Chondrocyte (in vitro differentiated cells): ENCODE measurements at regions not wholly inside any gene's neighbourhood (a gene's known extent, or its start where the extent isn't known, plus 50 kb on each side); places are given as distances from the start of the nearest gene placed in this dataset.

Experiments used
- DNase-seq: peaks from one replicate; pipeline ENCODE4 v3.0.0; 2021; ENCODE audit warnings: mixed read lengths, low spot score
- H3K27ac Mint-ChIP-seq: one replicate; pipeline ENCODE4 v1.8.0; 2021; ENCODE audit warnings: mild to moderate bottlenecking, moderate library complexity, mixed read lengths; ENCODE audit not compliant: unreplicated experiment
- H3K27me3 Mint-ChIP-seq: 2 replicates; pipeline ENCODE4 v1.8.0; 2021; ENCODE audit warnings: low read depth, mixed read lengths
- H3K36me3 Mint-ChIP-seq: 2 replicates; pipeline ENCODE4 v1.8.0; 2021; ENCODE audit warnings: low read depth, mixed read lengths
- H3K4me1 Mint-ChIP-seq: 2 replicates; pipeline ENCODE4 v1.8.0; 2021; ENCODE audit warnings: low read depth, mild to moderate bottlenecking, mixed read lengths
- H3K4me3 Mint-ChIP-seq: one replicate; pipeline ENCODE4 v1.8.0; 2021; ENCODE audit warnings: mild to moderate bottlenecking, moderate library complexity, mixed read lengths; ENCODE audit not compliant: unreplicated experiment
- H3K9me3 Mint-ChIP-seq: 2 replicates; pipeline ENCODE4 v1.8.0; 2021; ENCODE audit warnings: low read depth, mixed read lengths
- TF ChIP-seq, protein P1 (sequence below): fragments of 200-600 bp; sonication (generic); IDR thresholded peaks from 2 replicates; pipeline ENCODE4 v1.5.0; 2021; ENCODE audit warnings: antibody characterized with exemption, mild to moderate bottlenecking, moderate library complexity

GRCh38 chr1:191929383-191929782 lies 228.9 kb upstream of the RGS18 start:
- peaks cover 18% of the 10 kb centered on the region for H3K9me3 Mint-ChIP-seq
- peaks cover 3% of the 10 kb centered on the region for H3K36me3 Mint-ChIP-seq
- no peak overlapping the region for H3K4me3 Mint-ChIP-seq
- TF ChIP-seq, protein P1, sequence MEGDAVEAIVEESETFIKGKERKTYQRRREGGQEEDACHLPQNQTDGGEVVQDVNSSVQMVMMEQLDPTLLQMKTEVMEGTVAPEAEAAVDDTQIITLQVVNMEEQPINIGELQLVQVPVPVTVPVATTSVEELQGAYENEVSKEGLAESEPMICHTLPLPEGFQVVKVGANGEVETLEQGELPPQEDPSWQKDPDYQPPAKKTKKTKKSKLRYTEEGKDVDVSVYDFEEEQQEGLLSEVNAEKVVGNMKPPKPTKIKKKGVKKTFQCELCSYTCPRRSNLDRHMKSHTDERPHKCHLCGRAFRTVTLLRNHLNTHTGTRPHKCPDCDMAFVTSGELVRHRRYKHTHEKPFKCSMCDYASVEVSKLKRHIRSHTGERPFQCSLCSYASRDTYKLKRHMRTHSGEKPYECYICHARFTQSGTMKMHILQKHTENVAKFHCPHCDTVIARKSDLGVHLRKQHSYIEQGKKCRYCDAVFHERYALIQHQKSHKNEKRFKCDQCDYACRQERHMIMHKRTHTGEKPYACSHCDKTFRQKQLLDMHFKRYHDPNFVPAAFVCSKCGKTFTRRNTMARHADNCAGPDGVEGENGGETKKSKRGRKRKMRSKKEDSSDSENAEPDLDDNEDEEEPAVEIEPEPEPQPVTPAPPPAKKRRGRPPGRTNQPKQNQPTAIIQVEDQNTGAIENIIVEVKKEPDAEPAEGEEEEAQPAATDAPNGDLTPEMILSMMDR, result no peak
- no peaks in the 10 kb centered on the region for H3K27me3 Mint-ChIP-seq
- H3K4me1 Mint-ChIP-seq, result no peaks in the 10 kb centered on the region
- no peak for DNase-seq
- no peak overlapping the region for H3K27ac Mint-ChIP-seq

- Mint-ChIP-seq H3K9me3 (no peaks in the 10 kb centered on the region), H3K4me1 (no peaks in the 10 kb centered on the region), H3K27me3 (no peaks in the 10 kb centered on the region), H3K27ac (no peak overlapping the region), H3K36me3 (no peaks in the 10 kb centered on the region), H3K4me3 (no peak overlapping the region)
- DNase-seq, result no peak
- TF ChIP-seq, protein P1, result no peak
These were observed 214.6 kb upstream of the RGS18 start for GRCh38 chr1:191943684-191944083.

DNA sequence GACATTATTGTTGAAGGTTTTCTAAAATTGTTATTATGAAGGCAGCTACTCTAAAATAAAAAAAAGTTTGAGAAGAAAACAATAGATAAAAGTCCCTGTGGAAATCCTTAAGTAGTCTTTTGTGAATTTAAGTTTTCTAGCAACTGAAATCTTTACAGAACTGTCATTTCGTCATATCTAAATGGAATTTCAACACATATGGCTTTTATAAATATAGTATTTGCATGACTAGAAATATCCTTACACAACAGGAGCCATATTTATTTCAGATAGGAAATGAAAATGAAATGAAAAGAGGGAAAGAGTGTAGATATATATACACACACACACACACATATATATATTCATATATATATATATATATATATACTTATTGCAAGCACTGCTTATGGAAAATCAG lies 204.7 kb upstream of the RGS18 start:
- no peaks in the 10 kb centered on the region for H3K4me1 Mint-ChIP-seq
- TF ChIP-seq, protein P1, result no peak
- H3K27me3 Mint-ChIP-seq, result peaks cover 8% of the 10 kb centered on the region
- H3K4me3 Mint-ChIP-seq, result no peak overlapping the region
- no peak overlapping the region for H3K27ac Mint-ChIP-seq
- DNase-seq, result no peak
- H3K9me3 Mint-ChIP-seq, result no peaks in the 10 kb centered on the region
- H3K36me3 Mint-ChIP-seq, result no peaks in the 10 kb centered on the region

GRCh38 chr1:191959856-191960255 lies 198.4 kb upstream of the RGS18 start:
- Mint-ChIP-seq H3K4me1 (peaks cover 4% of the 10 kb centered on the region), H3K4me3 (no peak overlapping the region), H3K27me3 (peaks cover 3% of the 10 kb centered on the region), H3K36me3 (no peaks in the 10 kb centered on the region), H3K27ac (no peak overlapping the region), H3K9me3 (no peaks in the 10 kb centered on the region)
- TF ChIP-seq, protein P1, result no peak
- DNase-seq, result no peak

- Mint-ChIP-seq H3K4me1 (peaks cover 4% of the 10 kb centered on the region), H3K27me3 (no peaks in the 10 kb centered on the region), H3K4me3 (no peak overlapping the region), H3K9me3 (no peaks in the 10 kb centered on the region), H3K27ac (no peak overlapping the region), H3K36me3 (no peaks in the 10 kb centered on the region)
- DNase-seq, result no peak
- TF ChIP-seq, protein P1, result no peak
These were observed 195.0 kb upstream of the RGS18 start for GRCh38 chr1:191963286-191963685.
